HCT116 (cell line): ENCODE measurements at regions not wholly inside any gene's neighbourhood (a gene's known extent, or its start where the extent isn't known, plus 50 kb on each side); places are given as distances from the start of the nearest gene placed in this dataset.

Experiments used
- ATAC-seq: fragments of 200-7000 bp; cut with Tn5 transposase; 2 replicates; pipeline ENCODE4 v1.9.1; 2020; ENCODE audit warnings: mild to moderate bottlenecking, moderate library complexity
- BruUV-seq: library from RNA; stranded (reverse); fragments of 400-500 nt; replicated peaks from 2 replicates; lab custom pipeline; 2021; lab: Mats Ljungman, UMichigan
- CTCF ChIA-PET: fragments of 300-600 bp; sonication (Branson Sonifier 250); formaldehyde crosslinking; loops from one replicate; lab custom pipeline; 2021; ENCODE audit warnings: antibody characterized with exemption; lab: Charles Lee
- POLR2A ChIA-PET: fragments of 300-600, 350-600 bp; sonication (Branson Sonifier 250); formaldehyde crosslinking; loops from one replicate; lab custom pipeline; 2021; ENCODE audit warnings: antibody characterized with exemption; lab: Charles Lee
- RAD21 ChIA-PET, 2 experiments: fragments of 300-600 bp; sonication (Branson Sonifier 250); formaldehyde crosslinking; loops; one replicate each; lab custom pipeline; 2023; ENCODE audit warnings: low total read pairs in 2 of 2; ENCODE audit not compliant: uncharacterized antibody in 2 of 2, unreplicated experiment in 2 of 2, low non-redundant PET in 1 of 2; lab: Charles Lee
- DNase-seq: peaks from one replicate; pipeline ENCODE4 v3.0.0-alpha.2; 2010; ENCODE audit warnings: low read depth, low spot score
- H2AFZ ChIP-seq: fragments of 200-600 bp; shearing (Covaris generic), sonication (generic); 2 replicates; pipeline ENCODE4 v1.6.1; 2017; ENCODE audit warnings: low read depth, mixed run types, mixed read lengths, antibody characterized with exemption, low read length; ENCODE audit not compliant: poor library complexity, severe bottlenecking
- H3K27ac ChIP-seq: 2 replicates; pipeline ENCODE4 v1.5.1; 2012; ENCODE audit warnings: low read depth, low read length
- H3K27me3 ChIP-seq: fragments of 200-600 bp; sonication (generic); 2 replicates; pipeline ENCODE4 v1.6.1; 2016; ENCODE audit warnings: mixed run types, low read length, mixed read lengths; ENCODE audit not compliant: insufficient read depth
- H3K36me3 ChIP-seq, 2 experiments: fragments of 200-500 bp in 1 of 2; fragments of 200-600 bp in 1 of 2; sonication (Bioruptor generic) in 1 of 2; sonication (generic) in 1 of 2; 2 replicates each; pipeline versions ENCODE4 v1.5.1 to v1.6.1; 2014 to 2016; ENCODE audit warnings: low read length in 2 of 2, inconsistent platforms in 1 of 2, mixed read lengths in 1 of 2, mixed run types in 1 of 2; ENCODE audit not compliant: insufficient read depth in 2 of 2, control insufficient read depth in 1 of 2
- H3K4me1 ChIP-seq, 2 experiments: fragments of 200-600 bp in 1 of 2; sonication (generic) in 1 of 2; 2 replicates each; pipeline versions ENCODE4 v1.5.1 to v1.6.1; 2012 to 2017; ENCODE audit warnings: low read length in 2 of 2, inconsistent platforms in 1 of 2, mild to moderate bottlenecking in 1 of 2, mixed read lengths in 1 of 2, mixed run types in 1 of 2, moderate library complexity in 1 of 2; ENCODE audit not compliant: insufficient read depth in 2 of 2, control insufficient read depth in 1 of 2
- H3K4me2 ChIP-seq: fragments of 200-600 bp; sonication (generic); 2 replicates; pipeline ENCODE4 v1.6.1; 2017; ENCODE audit warnings: mixed run types, low read length, mixed read lengths
- H3K4me3 ChIP-seq, 2 experiments: fragments of 200-600 bp in 1 of 2; sonication (generic) in 1 of 2; replicated peaks in 1 of 2; 2 replicates each; pipeline ENCODE4 v1.5.1; 2011 to 2016; ENCODE audit warnings: low read length in 2 of 2, control low read depth in 1 of 2, low read depth in 1 of 2, mild to moderate bottlenecking in 1 of 2, mixed read lengths in 1 of 2, mixed run types in 1 of 2
- H3K79me2 ChIP-seq: fragments of 200-600 bp; sonication (generic); 2 replicates; pipeline ENCODE4 v1.6.1; 2017; ENCODE audit warnings: mild to moderate bottlenecking, mixed run types, low read length, moderate library complexity, mixed read lengths; ENCODE audit not compliant: insufficient read depth
- H3K9ac ChIP-seq: fragments of 200-600 bp; sonication (generic); 2 replicates; pipeline ENCODE4 v1.6.1; 2016; ENCODE audit warnings: low read length, mixed read lengths
- H3K9me2 ChIP-seq: fragments of 200-600 bp; sonication (generic), shearing (Covaris generic); 2 replicates; pipeline ENCODE4 v1.6.1; 2017; ENCODE audit warnings: mixed run types, mild to moderate bottlenecking, moderate library complexity; ENCODE audit not compliant: insufficient read depth
- H3K9me3 ChIP-seq, 2 experiments: fragments of 200-500 bp in 1 of 2; fragments of 200-600 bp in 1 of 2; sonication (Bioruptor generic) in 1 of 2; sonication (generic) in 1 of 2; 2 replicates each; pipeline ENCODE4 v1.6.1; 2014 to 2017; ENCODE audit warnings: low read length in 2 of 2, mixed read lengths in 2 of 2, inconsistent platforms in 1 of 2, low read depth in 1 of 2, mild to moderate bottlenecking in 1 of 2, mixed run types in 1 of 2, moderate library complexity in 1 of 2; ENCODE audit not compliant: control insufficient read depth in 1 of 2, insufficient read depth in 1 of 2
- H4K20me1 ChIP-seq: fragments of 200-600 bp; sonication (generic), shearing (Covaris generic); 2 replicates; pipeline ENCODE4 v1.6.1; 2017; ENCODE audit warnings: mixed run types, mild to moderate bottlenecking, moderate library complexity; ENCODE audit not compliant: insufficient read depth
- CTCF ChIP-seq, 3 experiments: fragments of 200-600 bp in 1 of 3; sonication (generic) in 1 of 3; IDR thresholded peaks in 2 of 3; conservative IDR thresholded peaks in 1 of 3; 2 replicates each; pipeline ENCODE4 v1.5.1; 2012 to 2017; ENCODE audit warnings: low read depth in 2 of 3, low read length in 2 of 3, antibody characterized with exemption in 1 of 3, borderline replicate concordance in 1 of 3, control low read depth in 1 of 3, mild to moderate bottlenecking in 1 of 3, mixed read lengths in 1 of 3, mixed run types in 1 of 3, moderate library complexity in 1 of 3; ENCODE audit not compliant: insufficient read depth in 1 of 3
- EGR1 ChIP-seq: IDR thresholded peaks from 2 replicates; pipeline ENCODE4 v1.6.1; 2012; ENCODE audit warnings: low read depth
- POLR2A ChIP-seq: IDR thresholded peaks from 2 replicates; pipeline ENCODE4 v1.7.0; 2011; ENCODE audit warnings: borderline replicate concordance; ENCODE audit not compliant: insufficient read depth, insufficient read length; ENCODE audit errors: extremely low read depth
- SRF ChIP-seq: IDR thresholded peaks from 2 replicates; pipeline ENCODE4 v1.6.1; 2012; ENCODE audit warnings: low read depth
- ZFX ChIP-seq: fragments of 450-650 bp; IDR thresholded peaks from 2 replicates; pipeline ENCODE4 v1.6.1; 2017
- ZNF274 ChIP-seq: fragments of 200-500 bp; sonication (Bioruptor generic); IDR thresholded peaks from 2 replicates; pipeline ENCODE4 v1.6.1; 2014; ENCODE audit warnings: mild to moderate bottlenecking, low read depth, low read length, inconsistent platforms
- intact Hi-C: fragments of 100-400 bp; cut with micrococcal nuclease; formaldehyde crosslinking; loops from 2 replicates; pipeline ENCODE4 v1.10.0; 2022
- TF ChIP-seq, protein P1 (sequence below): IDR thresholded peaks from 2 replicates; pipeline ENCODE4 v1.6.1; 2012

GRCh38 chr3:144708437-144708836 lies 736.8 kb downstream of the DIPK2A start:
- Histone ChIP-seq H3K36me3 (no peaks in the 10 kb centered on the region), H3K4me3 (no peak overlapping the region), H3K27ac (no peak overlapping the region), H3K4me1 (no peaks in the 10 kb centered on the region), H3K4me2 (no peak overlapping the region), H3K9me2 (no peaks in the 10 kb centered on the region), H3K9ac (no peak overlapping the region), H3K9me3 (no peaks in the 10 kb centered on the region), H3K79me2 (no peaks in the 10 kb centered on the region), H2AFZ (no peak overlapping the region), H4K20me1 (no peaks in the 10 kb centered on the region), H3K27me3 (no peaks in the 10 kb centered on the region)
- no peak for DNase-seq
- intact Hi-C loops: no loop called here
- no TSS peak for BruUV-seq
- ChIA-PET POLR2A (no interaction called here), CTCF (no interaction called here), RAD21 (no interaction called here)
- TF ChIP-seq CTCF (IDR thresholded peaks at IDR 0.05 in 2 of 3, conservative IDR thresholded peaks at IDR 0.05 in 1 of 3; ENCODE audit: borderline replicate concordance in 1 of 3, insufficient read depth in 1 of 3, low read depth in 2 of 3, low read length in 2 of 3) (no peak), SRF (no peak)
- ATAC-seq: no peak

GRCh38 chr3:144737281-144737680 lies 765.7 kb downstream of the DIPK2A start:
- Histone ChIP-seq H3K27me3 (no peaks in the 10 kb centered on the region), H3K9ac (no peak overlapping the region), H3K4me3 (no peak overlapping the region), H4K20me1 (no peaks in the 10 kb centered on the region), H2AFZ (no peak overlapping the region), H3K36me3 (no peaks in the 10 kb centered on the region), H3K4me1 (no peaks in the 10 kb centered on the region), H3K79me2 (no peaks in the 10 kb centered on the region), H3K9me3 (no peaks in the 10 kb centered on the region), H3K9me2 (no peaks in the 10 kb centered on the region), H3K4me2 (no peak overlapping the region), H3K27ac (no peak overlapping the region)
- POLR2A ChIA-PET: no interaction called here
- CTCF ChIA-PET: no interaction called here
- DNase-seq: no peak
- no peak for TF ChIP-seq POLR2A
- TF ChIP-seq, protein P1, sequence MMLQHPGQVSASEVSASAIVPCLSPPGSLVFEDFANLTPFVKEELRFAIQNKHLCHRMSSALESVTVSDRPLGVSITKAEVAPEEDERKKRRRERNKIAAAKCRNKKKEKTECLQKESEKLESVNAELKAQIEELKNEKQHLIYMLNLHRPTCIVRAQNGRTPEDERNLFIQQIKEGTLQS: no peak
- no peak for TF ChIP-seq ZNF274
- TF ChIP-seq ZFX: no peak
- TF ChIP-seq SRF: no peak
- TF ChIP-seq EGR1: no peak
- RAD21 ChIA-PET: no interaction called here
- no peak for ATAC-seq
- BruUV-seq: no TSS peak
- intact Hi-C loops: no loop called here
